B cell (primary cell): ENCODE measurements at regions not wholly inside any gene's neighbourhood (a gene's known extent, or its start where the extent isn't known, plus 50 kb on each side); places are given as distances from the start of the nearest gene placed in this dataset.

Experiments used
- EZH2 ChIP-seq: IDR thresholded peaks from 2 replicates; pipeline ENCODE4 v1.6.1; 2012; ENCODE audit warnings: borderline replicate concordance, low read depth, mild to moderate bottlenecking, moderate library complexity, low read length; ENCODE audit not compliant: insufficient read depth, poor library complexity, severe bottlenecking
- TF ChIP-seq, protein P1 (sequence below): fragments of 200-600 bp; IDR thresholded peaks from one replicate; pipeline ENCODE4 v1.8.0; 2022; ENCODE audit warnings: antibody characterized with exemption, mild to moderate bottlenecking

DNA sequence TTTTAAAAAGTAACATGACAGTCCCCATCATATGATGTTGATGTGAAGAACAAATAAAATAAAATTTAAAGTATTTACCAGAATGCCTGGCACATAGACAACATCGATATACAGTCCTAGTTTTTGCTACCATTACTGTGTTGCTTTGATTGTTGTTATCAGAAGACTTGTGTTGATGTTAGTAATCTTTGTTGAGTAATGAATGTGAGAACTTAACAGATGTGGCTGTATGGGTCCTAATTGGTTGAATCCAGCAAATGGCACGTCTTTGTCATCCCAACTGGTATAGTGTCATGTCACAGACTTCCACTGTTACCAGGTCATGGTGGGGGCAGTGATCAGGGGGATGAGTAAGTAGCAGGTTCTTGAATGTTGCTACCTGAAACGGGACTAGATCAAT lies 1151.4 kb upstream of the CDH8 start:
- TF ChIP-seq, protein P1, sequence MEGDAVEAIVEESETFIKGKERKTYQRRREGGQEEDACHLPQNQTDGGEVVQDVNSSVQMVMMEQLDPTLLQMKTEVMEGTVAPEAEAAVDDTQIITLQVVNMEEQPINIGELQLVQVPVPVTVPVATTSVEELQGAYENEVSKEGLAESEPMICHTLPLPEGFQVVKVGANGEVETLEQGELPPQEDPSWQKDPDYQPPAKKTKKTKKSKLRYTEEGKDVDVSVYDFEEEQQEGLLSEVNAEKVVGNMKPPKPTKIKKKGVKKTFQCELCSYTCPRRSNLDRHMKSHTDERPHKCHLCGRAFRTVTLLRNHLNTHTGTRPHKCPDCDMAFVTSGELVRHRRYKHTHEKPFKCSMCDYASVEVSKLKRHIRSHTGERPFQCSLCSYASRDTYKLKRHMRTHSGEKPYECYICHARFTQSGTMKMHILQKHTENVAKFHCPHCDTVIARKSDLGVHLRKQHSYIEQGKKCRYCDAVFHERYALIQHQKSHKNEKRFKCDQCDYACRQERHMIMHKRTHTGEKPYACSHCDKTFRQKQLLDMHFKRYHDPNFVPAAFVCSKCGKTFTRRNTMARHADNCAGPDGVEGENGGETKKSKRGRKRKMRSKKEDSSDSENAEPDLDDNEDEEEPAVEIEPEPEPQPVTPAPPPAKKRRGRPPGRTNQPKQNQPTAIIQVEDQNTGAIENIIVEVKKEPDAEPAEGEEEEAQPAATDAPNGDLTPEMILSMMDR: no peak
- no peak for TF ChIP-seq EZH2
